GM12875 (cell line): ENCODE measurements at regions not wholly inside any gene's neighbourhood (a gene's known extent, or its start where the extent isn't known, plus 50 kb on each side); places are given as distances from the start of the nearest gene placed in this dataset.

Experiments
- H3K4me3 ChIP-seq: one replicate; pipeline ENCODE4 v1.5.1; 2011; ENCODE audit warnings: low read depth, low read length, control low read depth
- CTCF ChIP-seq: IDR thresholded peaks from 2 replicates; pipeline ENCODE4 v1.5.1; 2011; ENCODE audit warnings: low read depth, mild to moderate bottlenecking, control low read depth, inconsistent platforms, low read length, moderate library complexity, borderline replicate concordance; ENCODE audit not compliant: insufficient read depth

GRCh38 chr9:109560470-109561132 is 62.5 kb upstream of the PTPN3 start:
- no peak for TF ChIP-seq CTCF
- no peak overlapping the region for H3K4me3 ChIP-seq

- H3K4me3 ChIP-seq: no peak overlapping the region
- no peak for TF ChIP-seq CTCF
These were observed 63.0 kb upstream of the PTPN3 start for GRCh38 chr9:109561137-109561536.

GRCh38 chr9:109568089-109568488 is 70.0 kb upstream of the PTPN3 start:
- TF ChIP-seq CTCF: no peak
- no peak overlapping the region for H3K4me3 ChIP-seq

- no peak for TF ChIP-seq CTCF
- H3K4me3 ChIP-seq: no peak overlapping the region
These were observed 70.6 kb upstream of the PTPN3 start for GRCh38 chr9:109568568-109569210.

- H3K4me3 ChIP-seq: no peak overlapping the region
- TF ChIP-seq CTCF: peak; percentile 41; the same call in 1 of the 2 replicates
These were observed 76.2 kb upstream of the PTPN3 start for GRCh38 chr9:109574061-109574882.

GRCh38 chr9:109576762-109577161 is 78.7 kb upstream of the PTPN3 start:
- no peak for TF ChIP-seq CTCF
- H3K4me3 ChIP-seq: no peak overlapping the region
